NCI-H774 (cell line): ENCODE measurements at regions not wholly inside any gene's neighbourhood (a gene's known extent, or its start where the extent isn't known, plus 50 kb on each side); places are given as distances from the start of the nearest gene placed in this dataset.
A peak's percentile ranks its signal among the peaks of the same experiment; 100 is the strongest.
"Not testable (repeated sequence)": the region's sequence is repeated elsewhere in the genome, so short reads cannot be mapped to it uniquely, and the experiment has no call there.

Source experiments
- DNase-seq: peaks from one replicate; lab custom pipeline; 2025; lab: John Stamatoyannopoulos, UW

DNA sequence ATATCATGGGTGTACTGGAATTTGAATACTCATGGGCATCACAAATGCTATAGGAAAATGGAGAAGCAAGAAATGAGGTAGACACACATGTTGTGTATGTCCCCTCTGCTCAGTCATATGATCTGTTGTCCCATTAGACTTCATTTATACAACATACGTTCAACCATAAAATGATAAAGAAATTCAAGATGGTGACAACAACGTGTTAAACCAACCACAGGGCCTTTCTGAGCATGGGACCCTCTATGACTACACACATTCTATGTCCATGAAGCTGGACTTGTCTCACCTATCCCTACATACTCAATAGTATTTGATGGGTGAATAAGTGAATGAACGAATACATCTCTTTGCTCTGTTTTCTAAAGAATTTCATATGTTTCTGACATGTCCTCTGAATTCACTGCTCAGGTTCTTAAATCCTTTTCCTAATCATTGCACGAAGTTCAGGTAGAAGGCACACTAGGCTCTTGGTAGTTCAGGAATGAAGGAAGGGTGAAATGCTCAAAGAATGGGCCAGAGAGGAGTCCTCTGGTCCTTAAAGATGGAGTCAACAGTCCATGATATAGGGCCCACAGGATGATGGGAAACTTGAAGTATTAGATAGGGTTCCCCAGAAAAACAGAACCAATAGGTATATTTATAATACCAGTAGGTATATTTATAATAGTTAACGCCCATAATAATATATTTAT, 105.7 kb upstream of the PPM1H start:
- no peak for DNase-seq

DNA sequence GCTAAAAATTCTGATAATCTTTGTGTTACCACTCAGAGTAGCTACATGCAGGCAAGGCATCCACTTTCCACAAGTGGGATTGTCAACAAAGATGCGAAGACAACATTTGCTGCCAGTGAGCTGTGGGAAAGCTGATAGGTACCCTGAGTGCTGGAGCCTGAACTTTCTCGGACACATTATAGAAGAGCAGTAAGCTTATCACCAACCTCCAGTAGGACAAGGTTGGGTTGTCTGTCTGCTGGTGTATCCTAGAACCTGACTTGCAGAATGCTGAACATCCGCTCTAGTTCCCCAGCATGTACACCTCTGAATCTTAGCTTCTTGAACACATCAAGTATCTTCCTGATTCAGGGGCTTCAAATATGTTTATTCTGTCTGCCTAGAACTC, 103.8 kb upstream of the PPM1H start:
- no peak for DNase-seq

DNA sequence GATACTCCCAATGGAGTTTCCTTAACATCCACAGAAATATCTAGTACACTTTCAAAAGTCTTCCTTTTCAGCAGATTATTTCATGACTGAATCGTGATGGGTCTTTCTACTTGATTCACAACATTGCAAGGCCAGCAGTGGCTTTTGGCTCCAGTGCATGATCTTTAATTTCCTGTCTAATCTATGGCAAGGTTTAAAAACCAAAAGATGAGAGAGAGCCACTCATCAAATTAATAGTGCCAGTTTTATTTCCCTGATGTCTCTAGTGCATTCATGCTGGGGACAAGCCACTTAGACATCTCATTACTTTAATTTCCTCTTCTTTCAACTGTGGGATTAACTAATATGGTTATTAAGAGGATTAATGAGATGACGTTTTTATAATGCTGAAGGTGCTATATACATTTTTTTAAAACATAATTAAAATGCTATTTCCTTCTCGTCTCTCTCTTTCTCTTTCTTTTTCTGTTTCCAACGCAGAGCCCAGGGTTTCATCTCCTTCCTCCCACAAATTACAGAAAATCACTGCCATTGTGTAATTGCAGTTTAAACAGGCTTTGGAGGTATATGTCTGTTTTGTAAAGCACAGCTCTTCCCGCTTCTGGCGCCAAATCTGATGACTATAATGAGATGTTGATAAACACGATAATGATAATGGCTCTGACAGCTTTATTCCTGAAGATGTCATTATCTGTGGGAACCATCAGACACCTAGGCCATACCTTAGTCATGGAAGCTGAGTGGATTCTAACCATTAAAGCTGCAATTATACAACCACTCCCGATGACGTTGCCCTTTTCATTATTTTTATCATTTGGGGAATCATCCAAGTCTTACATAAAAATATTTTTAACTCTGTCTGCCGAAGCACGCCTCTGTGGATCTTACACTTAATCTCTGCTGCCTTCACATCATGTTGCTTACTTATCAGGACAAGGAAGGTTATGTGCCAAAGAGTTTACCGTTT, 103.1 kb upstream of the PPM1H start:
- peak; percentile 38 for DNase-seq

- no peak for DNase-seq
These were observed 102.0 kb upstream of the PPM1H start for GRCh38 chr12:63036974-63037335.

DNA sequence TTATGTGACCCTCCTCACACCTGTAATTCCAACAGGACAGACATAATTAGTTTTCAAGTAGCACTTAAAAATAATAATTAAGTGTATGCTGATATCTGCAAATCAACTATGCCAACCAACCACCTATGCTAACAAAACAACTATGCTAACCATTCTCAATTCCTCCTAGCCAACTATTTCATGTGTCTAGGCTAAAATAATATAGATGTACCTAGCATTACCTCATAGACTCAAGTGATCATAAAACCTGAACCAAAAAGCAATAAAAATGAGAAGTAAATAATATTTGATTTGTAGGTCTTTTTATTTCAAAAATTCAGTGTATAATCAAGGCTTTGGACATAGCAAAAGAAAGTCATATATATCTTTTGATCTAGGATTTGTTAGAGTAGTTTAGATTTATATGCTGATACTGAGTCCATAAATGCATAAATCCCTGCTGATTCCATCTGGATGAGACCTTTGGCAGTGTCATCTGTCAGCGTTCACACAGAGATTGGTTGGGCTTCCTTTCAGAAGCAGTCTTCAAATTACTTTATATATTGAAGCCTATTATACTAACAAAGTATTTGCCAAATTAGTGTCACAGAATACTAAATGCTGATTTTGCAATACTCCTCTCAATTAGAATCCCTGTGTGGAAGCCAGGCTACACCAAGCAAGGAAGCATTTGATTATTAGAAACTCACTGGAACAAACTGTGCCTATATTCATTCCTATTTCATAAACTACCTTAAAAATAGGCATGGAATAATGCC, 101.4 kb upstream of the PPM1H start:
- no peak for DNase-seq

- no peak for DNase-seq
These were observed 99.7 kb upstream of the PPM1H start for GRCh38 chr12:63034601-63035000.

- DNase-seq = no peak
These were observed 94.7 kb upstream of the PPM1H start for GRCh38 chr12:63029676-63030075.

DNA sequence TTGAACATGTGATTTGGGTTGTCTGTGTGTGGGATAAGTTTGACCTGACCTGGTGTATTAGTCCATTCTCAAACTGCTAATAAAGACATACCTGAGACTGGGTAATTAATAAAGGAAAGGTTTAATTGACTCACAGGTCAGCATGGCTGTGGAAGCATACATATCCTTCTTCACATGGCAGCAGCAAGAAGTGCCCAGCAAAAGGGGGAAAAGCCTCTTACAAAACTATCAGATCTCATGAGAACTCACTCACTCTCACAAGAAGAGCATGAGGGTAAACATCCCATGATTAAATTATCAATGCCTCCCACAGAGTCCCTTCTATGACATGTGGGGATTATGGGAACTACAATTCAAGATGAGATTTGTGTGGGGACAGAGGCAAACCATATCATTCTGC, 94.0 kb upstream of the PPM1H start:
- no peak for DNase-seq

DNA sequence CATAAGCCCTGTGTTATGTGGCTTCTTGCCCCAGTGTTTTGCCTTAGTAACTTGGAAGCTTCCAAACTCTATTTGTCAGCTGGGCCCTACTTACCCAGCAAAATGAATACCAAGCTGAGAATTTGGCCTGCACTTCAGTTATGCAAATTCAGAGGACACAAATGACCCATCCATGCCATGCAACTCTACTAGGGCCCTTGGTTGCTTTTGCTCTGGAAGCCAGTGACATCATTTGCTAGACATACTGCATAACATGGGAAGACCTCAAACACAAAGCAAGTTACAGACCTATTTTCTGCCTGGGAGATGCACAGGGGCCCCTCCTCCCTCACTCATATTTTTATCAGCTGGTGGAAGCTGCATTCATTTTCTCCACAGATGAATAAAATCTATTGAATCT, 90.2 kb upstream of the PPM1H start:
- DNase-seq = no peak

- no peak for DNase-seq
These were observed 89.0 kb upstream of the PPM1H start for GRCh38 chr12:63023926-63024325.

DNA sequence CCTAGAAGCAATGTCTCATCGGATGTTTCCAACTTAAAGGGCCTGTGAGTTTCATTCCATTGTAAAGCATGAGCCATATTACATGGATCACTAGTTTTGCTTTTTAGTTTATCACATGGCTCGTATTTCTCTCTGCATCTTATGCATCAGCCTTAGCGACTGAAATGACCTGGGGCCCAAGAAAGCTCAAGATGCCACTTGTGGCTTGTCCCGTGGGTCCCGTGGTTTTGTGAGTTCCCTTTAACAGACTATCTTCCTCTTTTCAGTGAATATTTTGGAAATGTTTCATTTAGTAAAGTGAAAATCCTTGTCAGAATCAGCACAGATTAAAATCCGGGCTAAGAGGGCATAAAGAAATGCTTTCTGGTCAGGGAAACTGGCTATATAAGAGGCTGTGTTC, 86.2 kb upstream of the PPM1H start:
- no peak for DNase-seq

DNA sequence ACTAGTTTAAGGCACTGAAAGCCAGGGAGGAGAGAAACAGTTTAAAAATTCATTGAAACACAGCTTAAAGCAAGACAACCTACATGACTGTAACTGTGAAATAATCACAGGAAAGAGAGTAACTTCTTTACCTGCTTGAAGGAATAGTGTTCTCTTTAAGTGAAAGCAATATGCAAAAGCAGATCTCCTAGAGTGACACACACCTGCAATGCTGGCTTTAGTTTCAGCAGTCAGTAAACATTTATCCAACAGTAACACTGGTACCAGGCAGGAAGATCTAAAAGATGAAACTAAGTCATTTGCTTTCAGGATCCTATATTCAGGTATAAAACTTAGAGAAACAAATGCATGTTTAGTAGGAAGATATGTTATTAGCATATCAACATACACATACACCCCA, 85.3 kb upstream of the PPM1H start:
- DNase-seq = no peak

DNA sequence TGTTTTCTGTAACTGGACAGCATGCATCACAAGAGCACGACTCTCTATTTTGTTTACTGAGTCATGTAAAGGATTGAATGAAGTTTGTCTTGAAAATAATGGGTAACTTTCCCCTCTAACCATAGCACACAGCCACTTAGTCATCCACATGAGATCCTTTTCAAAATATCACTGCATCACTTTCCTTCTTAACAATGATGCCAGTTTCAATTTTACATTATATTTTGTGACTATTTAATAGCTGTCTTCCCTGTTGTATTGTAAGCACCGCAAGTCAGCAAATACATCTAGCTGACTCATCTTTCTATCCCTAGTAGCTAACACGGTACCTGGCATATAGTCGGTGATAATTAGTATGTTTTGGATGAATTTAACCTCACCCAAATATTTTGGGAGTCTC, 83.3 kb upstream of the PPM1H start:
- DNase-seq = no peak

DNA sequence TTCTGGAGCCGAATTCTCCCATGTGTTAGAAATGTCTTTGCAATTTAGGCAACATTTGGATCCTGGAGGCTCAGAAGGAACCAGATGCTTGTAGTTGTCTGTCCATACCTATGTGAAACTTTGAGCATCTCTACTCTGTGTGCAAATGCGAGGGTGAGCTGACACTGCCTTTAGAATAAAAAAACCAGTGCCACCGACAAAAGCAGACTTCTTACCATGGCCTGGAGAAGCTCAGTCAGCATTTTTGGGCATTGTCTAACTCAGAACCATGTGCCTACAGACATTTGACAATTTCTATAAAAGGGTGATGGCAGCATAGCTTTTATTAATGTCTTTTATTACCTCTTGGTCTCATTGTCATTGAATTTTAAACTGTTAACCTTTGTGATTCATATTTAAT, 78.4 kb upstream of the PPM1H start:
- DNase-seq = no peak

DNA sequence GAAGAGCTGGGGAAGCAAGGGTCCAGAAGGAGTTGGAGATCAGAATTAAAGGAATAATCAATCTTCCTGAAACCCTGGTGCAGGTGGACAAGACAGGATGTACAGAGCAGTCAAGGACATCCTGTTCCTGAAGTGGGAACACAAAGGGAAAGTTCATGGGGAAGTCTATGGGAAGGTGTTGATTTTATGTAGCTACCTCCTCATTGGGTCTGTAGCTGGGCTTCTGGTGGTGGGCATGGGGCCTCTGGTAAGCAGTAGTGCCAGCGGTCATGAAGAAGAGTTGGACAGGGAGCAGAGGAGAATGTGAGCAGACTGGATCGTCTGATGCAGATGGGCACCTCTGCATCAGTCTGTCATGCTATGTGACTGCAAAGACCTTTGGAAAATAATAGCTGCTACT, 75.7 kb upstream of the PPM1H start:
- DNase-seq = no peak

- DNase-seq = no peak
These were observed 73.4 kb upstream of the PPM1H start for GRCh38 chr12:63008372-63008771.

DNA sequence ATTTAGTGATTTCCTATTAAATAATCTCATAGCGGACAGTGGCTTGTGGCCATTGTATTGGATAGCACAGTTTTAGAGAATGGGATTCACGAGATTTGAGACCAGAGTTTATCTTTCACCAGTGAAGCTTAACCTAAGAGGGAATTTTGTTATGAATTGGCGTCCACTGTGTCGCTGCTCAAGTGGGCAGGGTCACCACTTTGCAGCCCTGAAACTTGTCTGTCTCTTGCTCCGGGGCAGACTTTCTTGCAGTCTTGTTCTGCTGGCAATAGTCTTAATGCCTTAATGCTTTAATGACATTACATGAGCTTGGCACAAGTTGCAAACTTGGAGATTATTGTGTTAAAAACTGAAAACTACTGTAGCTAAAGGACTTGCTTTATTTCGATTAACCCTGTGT, 72.8 kb upstream of the PPM1H start:
- no peak for DNase-seq

DNA sequence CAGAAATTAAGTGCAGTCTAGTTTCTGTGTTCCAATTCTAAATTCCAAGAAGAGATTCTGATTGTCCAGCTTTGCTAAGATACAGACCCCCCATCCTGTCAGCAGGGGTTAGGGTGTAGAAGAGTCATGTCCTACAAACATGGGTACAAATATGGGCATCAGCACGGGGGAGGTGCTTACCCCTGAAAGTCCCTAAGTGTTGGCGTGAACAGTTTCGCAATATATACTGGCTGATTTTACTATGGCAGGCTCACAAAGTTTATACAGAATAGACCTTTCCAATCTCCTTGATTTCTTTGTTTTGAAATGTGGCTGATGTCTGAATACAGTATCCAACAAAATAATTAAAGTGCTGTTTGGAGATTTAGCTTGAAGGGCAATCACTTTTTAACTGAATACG, 71.6 kb upstream of the PPM1H start:
- no peak for DNase-seq

DNA sequence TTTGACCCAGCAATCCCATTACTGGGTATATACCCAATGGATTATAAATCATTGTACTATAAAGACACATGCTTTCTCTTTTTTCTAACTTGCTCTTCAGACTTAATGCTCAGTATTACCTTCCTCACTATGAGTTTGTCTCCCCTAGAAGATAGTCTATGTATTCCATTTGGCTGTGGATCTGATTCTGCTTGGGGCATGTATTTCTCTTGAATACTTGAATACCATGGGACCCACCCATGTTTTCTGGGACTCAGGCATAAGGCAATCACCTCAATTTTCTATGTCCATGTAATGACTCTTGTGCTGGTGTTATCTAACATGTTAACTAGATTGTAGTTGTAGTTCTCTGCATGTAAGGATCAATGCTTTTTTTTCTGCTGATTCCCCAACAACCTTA, 70.4 kb upstream of the PPM1H start:
- no peak for DNase-seq

DNA sequence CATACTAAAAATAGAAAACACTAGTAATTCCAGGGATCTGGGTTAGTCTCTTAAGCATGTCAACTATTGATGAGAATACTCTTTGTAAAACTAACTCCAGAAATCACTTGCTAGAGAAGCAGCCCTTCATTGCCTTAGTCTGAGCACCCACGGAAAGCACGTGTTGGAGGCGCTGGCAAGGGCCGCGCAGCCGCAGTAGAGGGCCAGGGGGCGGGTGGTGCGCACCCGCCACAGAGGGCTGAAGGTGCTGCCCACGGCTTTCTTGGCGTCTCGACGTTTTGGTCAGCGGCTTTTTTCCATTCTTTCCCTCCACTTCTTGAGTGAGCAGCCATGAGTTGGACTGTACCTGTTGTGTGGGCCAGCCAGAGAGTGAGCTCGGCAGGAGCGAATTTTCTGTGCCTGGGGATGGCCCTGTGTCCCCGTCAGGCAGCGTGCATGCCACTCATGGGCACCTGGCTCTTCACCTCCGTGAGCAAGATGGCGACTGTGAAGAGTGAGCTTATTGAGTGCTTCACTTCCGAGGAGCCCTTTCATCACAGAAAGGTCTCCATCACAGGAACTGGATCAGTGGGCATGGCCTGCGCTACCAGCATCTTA, 68.4 kb upstream of the PPM1H start:
- no peak for DNase-seq

GRCh38 chr12:63002059-63002458, 67.1 kb upstream of the PPM1H start:
- DNase-seq = not testable (repeated sequence)

GRCh38 chr12:62998454-62998853, 63.5 kb upstream of the PPM1H start:
- DNase-seq = no peak
